ENCODE measurements at regions not wholly inside any gene's neighbourhood (a gene's known extent, or its start where the extent isn't known, plus 50 kb on each side); places are given as distances from the start of the nearest gene placed in this dataset.

DNA sequence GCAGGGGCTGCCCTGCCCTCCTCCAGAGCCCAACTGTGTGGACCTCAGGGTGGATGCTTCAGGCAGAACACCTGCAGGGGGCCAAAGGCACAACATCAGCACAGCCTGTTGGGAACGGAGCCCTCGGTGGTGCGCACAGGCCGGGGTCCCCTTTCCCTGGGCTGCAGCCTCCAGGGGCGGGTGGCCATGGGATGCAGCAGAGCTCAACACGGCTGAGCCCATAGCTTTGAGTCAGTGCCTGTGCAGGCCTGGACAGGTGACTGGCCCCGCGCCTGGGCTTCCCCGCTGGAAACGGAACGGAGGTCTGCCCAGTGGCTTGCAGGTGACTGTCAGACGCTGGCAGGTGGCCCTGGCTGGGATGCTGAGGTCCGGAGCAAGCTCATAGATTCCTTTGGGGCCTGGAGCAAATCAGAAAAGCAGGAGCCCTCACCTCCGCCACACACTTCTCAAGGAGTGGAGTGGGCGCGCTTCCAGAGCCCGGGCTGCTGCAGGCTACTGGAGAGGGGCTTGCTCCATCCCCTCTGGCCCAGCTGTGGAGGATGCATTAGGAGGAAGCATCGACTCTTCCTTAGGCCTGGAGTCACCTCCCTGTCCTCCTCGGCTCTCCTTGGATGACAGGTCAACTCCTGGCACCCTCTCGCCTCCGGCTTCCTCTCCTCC lies 69.8 kb upstream of the RNU6ATAC start:
- no peak overlapping the region for H3K4me3 ChIP-seq (replicated peaks in 1 of 3)
- H3K36me3 ChIP-seq: no peaks in the 10 kb centered on the region
- TF ChIP-seq, protein P1, sequence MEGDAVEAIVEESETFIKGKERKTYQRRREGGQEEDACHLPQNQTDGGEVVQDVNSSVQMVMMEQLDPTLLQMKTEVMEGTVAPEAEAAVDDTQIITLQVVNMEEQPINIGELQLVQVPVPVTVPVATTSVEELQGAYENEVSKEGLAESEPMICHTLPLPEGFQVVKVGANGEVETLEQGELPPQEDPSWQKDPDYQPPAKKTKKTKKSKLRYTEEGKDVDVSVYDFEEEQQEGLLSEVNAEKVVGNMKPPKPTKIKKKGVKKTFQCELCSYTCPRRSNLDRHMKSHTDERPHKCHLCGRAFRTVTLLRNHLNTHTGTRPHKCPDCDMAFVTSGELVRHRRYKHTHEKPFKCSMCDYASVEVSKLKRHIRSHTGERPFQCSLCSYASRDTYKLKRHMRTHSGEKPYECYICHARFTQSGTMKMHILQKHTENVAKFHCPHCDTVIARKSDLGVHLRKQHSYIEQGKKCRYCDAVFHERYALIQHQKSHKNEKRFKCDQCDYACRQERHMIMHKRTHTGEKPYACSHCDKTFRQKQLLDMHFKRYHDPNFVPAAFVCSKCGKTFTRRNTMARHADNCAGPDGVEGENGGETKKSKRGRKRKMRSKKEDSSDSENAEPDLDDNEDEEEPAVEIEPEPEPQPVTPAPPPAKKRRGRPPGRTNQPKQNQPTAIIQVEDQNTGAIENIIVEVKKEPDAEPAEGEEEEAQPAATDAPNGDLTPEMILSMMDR (IDR thresholded peaks at IDR 0.05): no peak
- TF ChIP-seq POLR2A (IDR thresholded peaks at IDR 0.05): no peak
- 79 to 80% methylated on average over 7 to 8 of the region's 21 CpGs for WGBS, 2 donors
- DNase-seq: peak in 1 of 2 donors; percentile 33
- H3K27ac ChIP-seq: peak overlapping the region in 1 of 3 donors; percentile 95
- peaks cover 29 to 65% of the 10 kb centered on the region in 2 donors for H3K4me1 ChIP-seq
- H3K27me3 ChIP-seq: no peaks in the 10 kb centered on the region
- intact Hi-C loops (cut with DNase I): no loop called here
- no peaks in the 10 kb centered on the region for H3K9me3 ChIP-seq

DNA sequence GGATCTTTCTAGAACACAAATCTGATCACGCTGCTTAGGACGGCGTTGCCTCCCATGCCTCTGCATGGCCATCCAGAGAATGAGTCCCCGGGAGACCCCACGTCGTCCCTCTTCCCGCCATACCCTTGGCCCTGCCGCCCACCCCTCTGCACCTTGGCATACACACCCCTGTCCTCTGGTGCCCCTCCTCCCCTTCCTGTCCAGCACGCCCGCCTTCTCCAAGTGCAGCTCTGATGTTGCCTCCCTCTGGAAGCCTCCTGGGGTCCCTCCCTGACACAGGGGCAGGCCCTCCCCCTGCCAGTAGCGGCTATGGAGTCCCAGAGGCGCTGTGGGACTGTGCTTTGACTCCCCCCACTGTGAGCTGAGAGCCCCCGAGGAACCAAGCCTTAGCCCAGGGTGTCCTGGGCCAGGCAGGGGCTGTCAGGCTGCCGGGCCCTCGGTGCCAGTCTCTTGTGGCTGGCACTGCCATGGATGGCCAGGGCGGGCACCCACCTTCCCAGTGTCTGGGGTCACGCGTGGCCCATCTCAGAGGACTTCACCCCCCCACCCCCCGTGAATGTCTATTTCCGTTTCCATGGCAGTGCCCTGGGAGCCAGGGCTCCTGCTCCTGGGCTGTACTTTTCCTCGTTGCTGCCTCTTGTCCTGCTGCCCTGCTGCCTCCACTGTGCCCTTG lies 70.5 kb upstream of the RNU6ATAC start:
- no peaks in the 10 kb centered on the region for H3K27me3 ChIP-seq
- DNase-seq: no peak

DNA sequence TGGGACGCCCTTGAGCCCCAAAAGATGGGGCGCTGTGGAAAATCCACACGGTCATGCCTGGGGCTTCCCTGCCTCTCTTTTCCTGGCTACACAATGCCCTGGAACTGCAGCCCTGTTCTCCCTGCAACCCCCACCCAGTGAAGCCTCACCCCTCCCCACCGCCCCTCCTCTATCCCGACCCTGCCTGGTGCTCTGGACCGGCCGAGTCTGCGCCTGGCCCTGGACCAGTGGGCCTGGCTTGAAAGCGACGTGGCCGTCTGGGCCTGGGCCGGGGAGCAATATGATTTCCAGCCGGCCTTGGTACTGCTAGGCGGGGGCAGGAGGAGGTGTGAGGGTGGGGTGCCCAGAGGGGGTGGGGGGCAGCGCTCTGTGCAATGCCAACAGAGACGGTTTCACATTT lies 71.0 kb upstream of the RNU6ATAC start:
- TF ChIP-seq, protein P1 (IDR thresholded peaks at IDR 0.05): no peak
- no peak for TF ChIP-seq POLR2A (IDR thresholded peaks at IDR 0.05)
- H3K9me3 ChIP-seq: no peaks in the 10 kb centered on the region
- H3K36me3 ChIP-seq: no peaks in the 10 kb centered on the region
- peaks cover 20 to 52% of the 10 kb centered on the region in 2 donors for H3K4me1 ChIP-seq
- no peaks in the 10 kb centered on the region for H3K27me3 ChIP-seq
- DNase-seq: no peak
- peak overlapping the region in 1 of 3 donors; percentile 12 for H3K27ac ChIP-seq
- H3K4me3 ChIP-seq (replicated peaks in 1 of 3): no peak overlapping the region
- intact Hi-C loops (cut with DNase I): no loop called here
- WGBS, 2 donors: 81 to 91% methylated on average over 9 to 16 of the region's 16 CpGs

More for the DNA sequence above, 70.5 kb upstream of the RNU6ATAC start:
- Histone ChIP-seq H3K4me1 (peaks cover 26 to 58% of the 10 kb centered on the region in 2 donors), H3K9me3 (no peaks in the 10 kb centered on the region), H3K36me3 (no peaks in the 10 kb centered on the region), H3K4me3 (replicated peaks in 1 of 3) (no peak overlapping the region), H3K27ac (peak overlapping the region in 1 of 3 donors; percentile 12)
- WGBS, 2 donors: 83 to 86% methylated on average over 18 of the region's 21 CpGs
- intact Hi-C loops (cut with DNase I): no loop called here
- TF ChIP-seq POLR2A (IDR thresholded peaks at IDR 0.05): no peak
- TF ChIP-seq, protein P1 (IDR thresholded peaks at IDR 0.05): no peak

- WGBS, 2 donors: 76% methylated on average over 6 of the region's 6 CpGs
Observed at GRCh38 chr9:134236001-134236421, 71.6 kb upstream of the RNU6ATAC start.

More at GRCh38 chr9:134236001-134236421, 71.6 kb upstream of the RNU6ATAC start:
- no peaks in the 10 kb centered on the region for H3K27me3 ChIP-seq
- intact Hi-C loops (cut with DNase I): no loop called here
- no peak overlapping the region for H3K4me3 ChIP-seq (replicated peaks in 1 of 3)
- DNase-seq: no peak
- TF ChIP-seq, protein P1 (IDR thresholded peaks at IDR 0.05): no peak
- no peaks in the 10 kb centered on the region for H3K9me3 ChIP-seq
- H3K27ac ChIP-seq: no peak overlapping the region
- peaks cover 14 to 46% of the 10 kb centered on the region in 2 donors for H3K4me1 ChIP-seq
- no peaks in the 10 kb centered on the region for H3K36me3 ChIP-seq

Data from thyroid gland (tissue), 4 donors.